ENCODE measurements at regions not wholly inside any gene's neighbourhood (a gene's known extent, or its start where the extent isn't known, plus 50 kb on each side); places are given as distances from the start of the nearest gene placed in this dataset.

- no peaks in the 10 kb centered on the region for H3K4me1 ChIP-seq (ENCODE audit: control insufficient read depth in 1 of 2, insufficient read depth in 2 of 2, low read depth in 1 of 2, low read length in 1 of 2)
- no peak overlapping the region for H2AFZ ChIP-seq (ENCODE audit: low read depth)
- no peaks in the 10 kb centered on the region for H3F3A ChIP-seq (replicated peaks; ENCODE audit: insufficient read depth)
- no peak overlapping the region for H3K27ac ChIP-seq (ENCODE audit: low read depth in 2 of 2, low read length in 1 of 2)
- ChIA-PET CTCF (no interaction called here), POLR2A (no interaction called here)
- 40% methylated on average over 4 of the region's 6 CpGs for WGBS (ENCODE audit: low lambda C conversion rate)
- no peak for DNase-seq
- H3K9ac ChIP-seq = no peak overlapping the region
- no peak overlapping the region for H3K4me2 ChIP-seq
- H3K36me3 ChIP-seq (replicated peaks in 1 of 2; ENCODE audit: control insufficient read depth in 1 of 2, insufficient read depth in 2 of 2, low read length in 1 of 2) = no peaks in the 10 kb centered on the region
- H3K9me3 ChIP-seq = no peaks in the 10 kb centered on the region
- no peaks in the 10 kb centered on the region for H3K27me3 ChIP-seq (ENCODE audit: insufficient read depth)
- H3K4me3 ChIP-seq (ENCODE audit: low read depth in 2 of 2, low read length in 1 of 2) = no peak overlapping the region
- H3K9me2 ChIP-seq = no peaks in the 10 kb centered on the region
- TF ChIP-seq JUND (IDR thresholded peaks at IDR 0.05) = no peak
- TF ChIP-seq GABPA (IDR thresholded peaks at IDR 0.05; ENCODE audit: low read depth) = no peak
- no peak for TF ChIP-seq REST (IDR thresholded peaks at IDR 0.05; ENCODE audit: low read depth, low read length)
- TF ChIP-seq PBX3 (IDR thresholded peaks at IDR 0.05) = no peak
- no peak for TF ChIP-seq FOXJ3 (CRISPR knock-in tag; IDR thresholded peaks at IDR 0.05)
- no peak for TF ChIP-seq SMC3 (IDR thresholded peaks at IDR 0.05; ENCODE audit: low read depth, low read length)
- TF ChIP-seq, protein P1, sequence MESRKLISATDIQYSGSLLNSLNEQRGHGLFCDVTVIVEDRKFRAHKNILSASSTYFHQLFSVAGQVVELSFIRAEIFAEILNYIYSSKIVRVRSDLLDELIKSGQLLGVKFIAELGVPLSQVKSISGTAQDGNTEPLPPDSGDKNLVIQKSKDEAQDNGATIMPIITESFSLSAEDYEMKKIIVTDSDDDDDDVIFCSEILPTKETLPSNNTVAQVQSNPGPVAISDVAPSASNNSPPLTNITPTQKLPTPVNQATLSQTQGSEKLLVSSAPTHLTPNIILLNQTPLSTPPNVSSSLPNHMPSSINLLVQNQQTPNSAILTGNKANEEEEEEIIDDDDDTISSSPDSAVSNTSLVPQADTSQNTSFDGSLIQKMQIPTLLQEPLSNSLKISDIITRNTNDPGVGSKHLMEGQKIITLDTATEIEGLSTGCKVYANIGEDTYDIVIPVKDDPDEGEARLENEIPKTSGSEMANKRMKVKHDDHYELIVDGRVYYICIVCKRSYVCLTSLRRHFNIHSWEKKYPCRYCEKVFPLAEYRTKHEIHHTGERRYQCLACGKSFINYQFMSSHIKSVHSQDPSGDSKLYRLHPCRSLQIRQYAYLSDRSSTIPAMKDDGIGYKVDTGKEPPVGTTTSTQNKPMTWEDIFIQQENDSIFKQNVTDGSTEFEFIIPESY (IDR thresholded peaks at IDR 0.05; ENCODE audit: borderline replicate concordance, low read depth) = no peak
- TF ChIP-seq, protein P2, sequence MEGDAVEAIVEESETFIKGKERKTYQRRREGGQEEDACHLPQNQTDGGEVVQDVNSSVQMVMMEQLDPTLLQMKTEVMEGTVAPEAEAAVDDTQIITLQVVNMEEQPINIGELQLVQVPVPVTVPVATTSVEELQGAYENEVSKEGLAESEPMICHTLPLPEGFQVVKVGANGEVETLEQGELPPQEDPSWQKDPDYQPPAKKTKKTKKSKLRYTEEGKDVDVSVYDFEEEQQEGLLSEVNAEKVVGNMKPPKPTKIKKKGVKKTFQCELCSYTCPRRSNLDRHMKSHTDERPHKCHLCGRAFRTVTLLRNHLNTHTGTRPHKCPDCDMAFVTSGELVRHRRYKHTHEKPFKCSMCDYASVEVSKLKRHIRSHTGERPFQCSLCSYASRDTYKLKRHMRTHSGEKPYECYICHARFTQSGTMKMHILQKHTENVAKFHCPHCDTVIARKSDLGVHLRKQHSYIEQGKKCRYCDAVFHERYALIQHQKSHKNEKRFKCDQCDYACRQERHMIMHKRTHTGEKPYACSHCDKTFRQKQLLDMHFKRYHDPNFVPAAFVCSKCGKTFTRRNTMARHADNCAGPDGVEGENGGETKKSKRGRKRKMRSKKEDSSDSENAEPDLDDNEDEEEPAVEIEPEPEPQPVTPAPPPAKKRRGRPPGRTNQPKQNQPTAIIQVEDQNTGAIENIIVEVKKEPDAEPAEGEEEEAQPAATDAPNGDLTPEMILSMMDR (IDR thresholded peaks at IDR 0.05) = no peak
- TF ChIP-seq RCOR1 (IDR thresholded peaks at IDR 0.05; ENCODE audit: low read length) = no peak
- no peak for TF ChIP-seq YY1 (IDR thresholded peaks at IDR 0.05; ENCODE audit: low read depth)
- TF ChIP-seq, protein P3, sequence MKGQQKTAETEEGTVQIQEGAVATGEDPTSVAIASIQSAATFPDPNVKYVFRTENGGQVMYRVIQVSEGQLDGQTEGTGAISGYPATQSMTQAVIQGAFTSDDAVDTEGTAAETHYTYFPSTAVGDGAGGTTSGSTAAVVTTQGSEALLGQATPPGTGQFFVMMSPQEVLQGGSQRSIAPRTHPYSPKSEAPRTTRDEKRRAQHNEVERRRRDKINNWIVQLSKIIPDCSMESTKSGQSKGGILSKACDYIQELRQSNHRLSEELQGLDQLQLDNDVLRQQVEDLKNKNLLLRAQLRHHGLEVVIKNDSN (IDR thresholded peaks at IDR 0.05; ENCODE audit: borderline replicate concordance, low read depth) = no peak
- TF ChIP-seq NRF1 (IDR thresholded peaks at IDR 0.05; ENCODE audit: low read depth, low read length) = no peak
- no peak for TF ChIP-seq GATA2 (CRISPR knock-in tag; IDR thresholded peaks at IDR 0.05)
- no peak for TF ChIP-seq RAD21 (IDR thresholded peaks at IDR 0.05; ENCODE audit: low read length)
- no peak for TF ChIP-seq TCF12 (IDR thresholded peaks at IDR 0.05)
- TF ChIP-seq, protein P4, sequence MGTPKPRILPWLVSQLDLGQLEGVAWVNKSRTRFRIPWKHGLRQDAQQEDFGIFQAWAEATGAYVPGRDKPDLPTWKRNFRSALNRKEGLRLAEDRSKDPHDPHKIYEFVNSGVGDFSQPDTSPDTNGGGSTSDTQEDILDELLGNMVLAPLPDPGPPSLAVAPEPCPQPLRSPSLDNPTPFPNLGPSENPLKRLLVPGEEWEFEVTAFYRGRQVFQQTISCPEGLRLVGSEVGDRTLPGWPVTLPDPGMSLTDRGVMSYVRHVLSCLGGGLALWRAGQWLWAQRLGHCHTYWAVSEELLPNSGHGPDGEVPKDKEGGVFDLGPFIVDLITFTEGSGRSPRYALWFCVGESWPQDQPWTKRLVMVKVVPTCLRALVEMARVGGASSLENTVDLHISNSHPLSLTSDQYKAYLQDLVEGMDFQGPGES (IDR thresholded peaks at IDR 0.05; ENCODE audit: low read depth, low read length) = no peak
- TF ChIP-seq MAX (IDR thresholded peaks at IDR 0.05; ENCODE audit: low read depth) = no peak
- TF ChIP-seq EZH2phosphoT487 (IDR thresholded peaks at IDR 0.05; ENCODE audit: borderline replicate concordance, low read depth) = no peak
- no peak for TF ChIP-seq EP300 (IDR thresholded peaks at IDR 0.05; ENCODE audit: borderline replicate concordance in 1 of 2, low read depth in 1 of 2, low read length in 1 of 2)
- H3K79me2 ChIP-seq (ENCODE audit: insufficient read depth) = no peaks in the 10 kb centered on the region
- no peaks in the 10 kb centered on the region for H4K20me1 ChIP-seq (ENCODE audit: insufficient read depth)
Observed at GRCh38 chr6:115396112-115396906, 664.4 kb downstream of the FRK start.

Measured in SK-N-SH (cell line).